A673 (cell line): ENCODE measurements at regions not wholly inside any gene's neighbourhood (a gene's known extent, or its start where the extent isn't known, plus 50 kb on each side); places are given as distances from the start of the nearest gene placed in this dataset.

Experiments used
- BruUV-seq: library from RNA; stranded (reverse); fragments of 400-500 nt; replicated peaks from 2 replicates; lab custom pipeline; 2021; lab: Mats Ljungman, UMichigan
- CTCF ChIA-PET: fragments of 300-600 bp; sonication (Branson Sonifier 250); formaldehyde crosslinking; loops from one replicate; lab custom pipeline; 2022; ENCODE audit warnings: antibody characterized with exemption; lab: Charles Lee
- POLR2A ChIA-PET: fragments of 300-600 bp; sonication (Branson Sonifier 250); formaldehyde crosslinking; loops from one replicate; lab custom pipeline; 2022; ENCODE audit warnings: antibody characterized with exemption; ENCODE audit not compliant: low non-redundant PET; lab: Charles Lee
- DNase-seq: peaks from one replicate; pipeline ENCODE4 v3.0.0-alpha.2; 2015; ENCODE audit warnings: low spot score
- H3K27ac ChIP-seq: fragments of 200-600 bp; sonication (generic); 2 replicates; pipeline ENCODE4 v1.5.1; 2016; ENCODE audit warnings: mixed run types, low read depth, mild to moderate bottlenecking, mixed read lengths, antibody characterized with exemption, low read length; ENCODE audit not compliant: poor library complexity, severe bottlenecking
- H3K27me3 ChIP-seq: fragments of 200-600 bp; sonication (generic); replicated peaks from 2 replicates; pipeline ENCODE4 v1.6.1; 2017; ENCODE audit warnings: mixed run types, low read depth, mild to moderate bottlenecking, mixed read lengths, antibody characterized with exemption, low read length; ENCODE audit not compliant: insufficient read depth, poor library complexity
- H3K36me3 ChIP-seq: fragments of 200-600 bp; sonication (generic); 2 replicates; pipeline ENCODE4 v1.6.1; 2016; ENCODE audit warnings: mixed run types, mild to moderate bottlenecking, mixed read lengths, antibody characterized with exemption, low read length; ENCODE audit not compliant: insufficient read depth, poor library complexity, severe bottlenecking
- H3K4me1 ChIP-seq: fragments of 200-600 bp; sonication (generic); 2 replicates; pipeline ENCODE4 v1.6.1; 2017; ENCODE audit warnings: mixed run types, mild to moderate bottlenecking, mixed read lengths, antibody characterized with exemption, low read length; ENCODE audit not compliant: insufficient read depth, poor library complexity, severe bottlenecking
- H3K4me3 ChIP-seq: fragments of 200-600 bp; sonication (generic); 2 replicates; pipeline ENCODE4 v1.5.1; 2016; ENCODE audit warnings: low read depth, mixed run types, mild to moderate bottlenecking, mixed read lengths, low read length; ENCODE audit not compliant: poor library complexity, severe bottlenecking
- H3K9me3 ChIP-seq: fragments of 200-600 bp; sonication (generic); 2 replicates; pipeline ENCODE4 v1.6.1; 2016; ENCODE audit warnings: mixed run types, low read depth, mild to moderate bottlenecking, mixed read lengths, antibody characterized with exemption, low read length; ENCODE audit not compliant: poor library complexity, severe bottlenecking
- CTCF ChIP-seq: fragments of 300-800, 200-600 bp; sonication (generic); conservative IDR thresholded peaks from 2 replicates; pipeline ENCODE4 v1.5.1; 2017; ENCODE audit warnings: low read depth, mild to moderate bottlenecking, antibody characterized with exemption, low read length, moderate library complexity, mixed read lengths
- EZH2 ChIP-seq: fragments of 200-600 bp; sonication (generic); IDR thresholded peaks from 2 replicates; pipeline ENCODE4 v1.6.1; 2017; ENCODE audit warnings: borderline replicate concordance, low read depth, mild to moderate bottlenecking, mixed read lengths, antibody characterized with exemption, low read length; ENCODE audit not compliant: poor library complexity, severe bottlenecking
- intact Hi-C: fragments of 100-400 bp; cut with micrococcal nuclease; formaldehyde crosslinking; loops from one replicate; pipeline ENCODE4 v1.10.0; 2022; ENCODE audit not compliant: unreplicated experiment

GRCh38 chr20:51315390-51315789 is 227.1 kb downstream of the NFATC2 start:
- H3K36me3 ChIP-seq, result no peaks in the 10 kb centered on the region
- no peaks in the 10 kb centered on the region for H3K9me3 ChIP-seq
- H3K4me1 ChIP-seq, result no peaks in the 10 kb centered on the region
- POLR2A ChIA-PET, result no interaction called here
- no peak for TF ChIP-seq CTCF
- no peak for TF ChIP-seq EZH2
- DNase-seq, result no peak
- CTCF ChIA-PET, result no interaction called here
- intact Hi-C loops, result no loop called here
- BruUV-seq, result no TSS peak
- H3K27me3 ChIP-seq, result no peaks in the 10 kb centered on the region
- no peak overlapping the region for H3K4me3 ChIP-seq
- no peak overlapping the region for H3K27ac ChIP-seq

- H3K9me3 ChIP-seq, result no peaks in the 10 kb centered on the region
- BruUV-seq, result no TSS peak
- intact Hi-C loops, result no loop called here
- no peak for DNase-seq
- ChIA-PET POLR2A (interaction anchor here (0.6 to 0.7 kb wide), 3 partner anchors 56 to 468 kb away, joined by 3 to 6 read pairs (median 3); no protein-coding TSS in a partner anchor), CTCF (interaction anchor here (0.8 to 1.0 kb wide), 2 partner anchors 320 to 326 kb away, joined by 3 read pairs; no protein-coding TSS in a partner anchor)
- no peak overlapping the region for H3K27ac ChIP-seq
- no peaks in the 10 kb centered on the region for H3K27me3 ChIP-seq
- no peaks in the 10 kb centered on the region for H3K36me3 ChIP-seq
- H3K4me1 ChIP-seq, result no peaks in the 10 kb centered on the region
- no peak overlapping the region for H3K4me3 ChIP-seq
- TF ChIP-seq EZH2 (no peak), CTCF (no peak)
These were observed 229.1 kb downstream of the NFATC2 start for GRCh38 chr20:51313358-51313827.

GRCh38 chr20:51312480-51312783 is 230.1 kb downstream of the NFATC2 start:
- TF ChIP-seq EZH2 (no peak), CTCF (no peak)
- Histone ChIP-seq H3K36me3 (no peaks in the 10 kb centered on the region), H3K4me3 (no peak overlapping the region), H3K9me3 (no peaks in the 10 kb centered on the region), H3K27ac (no peak overlapping the region), H3K27me3 (no peaks in the 10 kb centered on the region), H3K4me1 (no peaks in the 10 kb centered on the region)
- DNase-seq, result no peak
- POLR2A ChIA-PET, result no interaction called here
- CTCF ChIA-PET, result no interaction called here
- intact Hi-C loops, result no loop called here
- no TSS peak for BruUV-seq
